DND-41 (cell line): ENCODE measurements at regions not wholly inside any gene's neighbourhood (a gene's known extent, or its start where the extent isn't known, plus 50 kb on each side); places are given as distances from the start of the nearest gene placed in this dataset.

ENCODE experiments used
- ATAC-seq: fragments of 200-7000 bp; cut with Tn5 transposase; 3 replicates; pipeline ENCODE4 v1.9.1; 2021; ENCODE audit warnings: low read depth; ENCODE audit not compliant: insufficient read depth
- DNase-seq: peaks from one replicate; pipeline ENCODE4 v3.0.0-alpha.2; 2020
- H2AFZ ChIP-seq: 2 replicates; pipeline ENCODE4 v1.6.0; 2012; ENCODE audit warnings: low read depth, low read length
- H3K27ac ChIP-seq: 2 replicates; pipeline ENCODE4 v1.5.1; 2012; ENCODE audit warnings: low read length, inconsistent platforms
- H3K27me3 ChIP-seq: fragments of 200-600 bp; sonication (generic); 2 replicates; pipeline ENCODE4 v1.6.0; 2012; ENCODE audit warnings: low read length, mild to moderate bottlenecking, inconsistent platforms; ENCODE audit not compliant: insufficient read depth, poor library complexity
- H3K36me3 ChIP-seq: 2 replicates; pipeline ENCODE4 v1.5.1; 2012; ENCODE audit warnings: low read length, inconsistent platforms; ENCODE audit not compliant: insufficient read depth
- H3K4me1 ChIP-seq: 2 replicates; pipeline ENCODE4 v1.5.1; 2012; ENCODE audit warnings: mild to moderate bottlenecking, low read length; ENCODE audit not compliant: insufficient read depth
- H3K4me2 ChIP-seq: 2 replicates; pipeline ENCODE4 v1.6.0; 2012; ENCODE audit warnings: mild to moderate bottlenecking, moderate library complexity, low read length, inconsistent platforms; ENCODE audit not compliant: insufficient read depth
- H3K4me3 ChIP-seq, 2 experiments: fragments of 200-600 bp in 1 of 2; shearing (Covaris generic) in 1 of 2; 2 replicates each; pipeline ENCODE4 v1.5.1; 2012 to 2016; ENCODE audit warnings: inconsistent platforms in 2 of 2, low read length in 2 of 2, mild to moderate bottlenecking in 2 of 2, low read depth in 1 of 2, moderate library complexity in 1 of 2
- H3K79me2 ChIP-seq: 2 replicates; pipeline ENCODE4 v1.6.0; 2012; ENCODE audit warnings: low read length, inconsistent platforms; ENCODE audit not compliant: insufficient read depth
- H3K9ac ChIP-seq: 2 replicates; pipeline ENCODE4 v1.6.0; 2012; ENCODE audit warnings: low read depth, mild to moderate bottlenecking, inconsistent platforms, low read length, moderate library complexity
- H3K9me3 ChIP-seq: 2 replicates; pipeline ENCODE4 v1.5.1; 2012; ENCODE audit warnings: low read length, moderate library complexity, mild to moderate bottlenecking, inconsistent platforms; ENCODE audit not compliant: insufficient read depth, severe bottlenecking
- H4K20me1 ChIP-seq: 2 replicates; pipeline ENCODE4 v1.6.0; 2012; ENCODE audit warnings: low read length; ENCODE audit not compliant: insufficient read depth
- EZH2 ChIP-seq: IDR thresholded peaks from 3 replicates; pipeline ENCODE4 v1.6.1; 2012; ENCODE audit warnings: borderline replicate concordance, low read depth, mild to moderate bottlenecking, moderate library complexity, low read length, inconsistent platforms; ENCODE audit not compliant: severe bottlenecking
- TF ChIP-seq, protein P1 (sequence below): IDR thresholded peaks from 2 replicates; pipeline ENCODE4 v1.5.1; 2012; ENCODE audit warnings: borderline replicate concordance, low read length, moderate library complexity, mild to moderate bottlenecking; ENCODE audit not compliant: poor library complexity, severe bottlenecking; ENCODE audit errors: extremely low read depth

DNA sequence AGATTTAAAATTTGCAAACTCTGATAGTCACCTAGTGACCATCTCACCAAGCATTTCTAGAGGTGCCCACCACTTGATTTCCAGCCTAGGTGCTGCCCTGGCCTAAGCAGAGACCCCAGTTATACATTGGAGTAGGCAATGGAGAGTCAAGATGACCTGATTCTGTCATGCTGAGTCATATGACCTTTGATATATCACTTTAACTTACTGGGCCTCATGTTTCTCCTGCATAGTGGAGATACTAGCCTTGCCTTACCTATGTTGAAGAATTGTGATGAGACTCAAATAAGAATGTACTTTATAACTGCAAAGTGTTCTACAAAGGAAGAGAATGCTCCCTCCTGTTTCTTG is 75.5 kb upstream of the XCR1 start:
- no peak overlapping the region for H3K9ac ChIP-seq
- H2AFZ ChIP-seq, result no peak overlapping the region
- peaks cover 60% of the 10 kb centered on the region for H3K4me1 ChIP-seq
- H3K4me2 ChIP-seq, result no peak overlapping the region
- H4K20me1 ChIP-seq, result no peaks in the 10 kb centered on the region
- no peaks in the 10 kb centered on the region for H3K9me3 ChIP-seq
- DNase-seq (no peak), ATAC-seq (no peak)
- no peak overlapping the region for H3K27ac ChIP-seq
- H3K27me3 ChIP-seq, result no peaks in the 10 kb centered on the region
- no peak for TF ChIP-seq EZH2
- TF ChIP-seq, protein P1, sequence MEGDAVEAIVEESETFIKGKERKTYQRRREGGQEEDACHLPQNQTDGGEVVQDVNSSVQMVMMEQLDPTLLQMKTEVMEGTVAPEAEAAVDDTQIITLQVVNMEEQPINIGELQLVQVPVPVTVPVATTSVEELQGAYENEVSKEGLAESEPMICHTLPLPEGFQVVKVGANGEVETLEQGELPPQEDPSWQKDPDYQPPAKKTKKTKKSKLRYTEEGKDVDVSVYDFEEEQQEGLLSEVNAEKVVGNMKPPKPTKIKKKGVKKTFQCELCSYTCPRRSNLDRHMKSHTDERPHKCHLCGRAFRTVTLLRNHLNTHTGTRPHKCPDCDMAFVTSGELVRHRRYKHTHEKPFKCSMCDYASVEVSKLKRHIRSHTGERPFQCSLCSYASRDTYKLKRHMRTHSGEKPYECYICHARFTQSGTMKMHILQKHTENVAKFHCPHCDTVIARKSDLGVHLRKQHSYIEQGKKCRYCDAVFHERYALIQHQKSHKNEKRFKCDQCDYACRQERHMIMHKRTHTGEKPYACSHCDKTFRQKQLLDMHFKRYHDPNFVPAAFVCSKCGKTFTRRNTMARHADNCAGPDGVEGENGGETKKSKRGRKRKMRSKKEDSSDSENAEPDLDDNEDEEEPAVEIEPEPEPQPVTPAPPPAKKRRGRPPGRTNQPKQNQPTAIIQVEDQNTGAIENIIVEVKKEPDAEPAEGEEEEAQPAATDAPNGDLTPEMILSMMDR, result no peak
- no peak overlapping the region for H3K4me3 ChIP-seq
- no peaks in the 10 kb centered on the region for H3K36me3 ChIP-seq
- no peaks in the 10 kb centered on the region for H3K79me2 ChIP-seq

DNA sequence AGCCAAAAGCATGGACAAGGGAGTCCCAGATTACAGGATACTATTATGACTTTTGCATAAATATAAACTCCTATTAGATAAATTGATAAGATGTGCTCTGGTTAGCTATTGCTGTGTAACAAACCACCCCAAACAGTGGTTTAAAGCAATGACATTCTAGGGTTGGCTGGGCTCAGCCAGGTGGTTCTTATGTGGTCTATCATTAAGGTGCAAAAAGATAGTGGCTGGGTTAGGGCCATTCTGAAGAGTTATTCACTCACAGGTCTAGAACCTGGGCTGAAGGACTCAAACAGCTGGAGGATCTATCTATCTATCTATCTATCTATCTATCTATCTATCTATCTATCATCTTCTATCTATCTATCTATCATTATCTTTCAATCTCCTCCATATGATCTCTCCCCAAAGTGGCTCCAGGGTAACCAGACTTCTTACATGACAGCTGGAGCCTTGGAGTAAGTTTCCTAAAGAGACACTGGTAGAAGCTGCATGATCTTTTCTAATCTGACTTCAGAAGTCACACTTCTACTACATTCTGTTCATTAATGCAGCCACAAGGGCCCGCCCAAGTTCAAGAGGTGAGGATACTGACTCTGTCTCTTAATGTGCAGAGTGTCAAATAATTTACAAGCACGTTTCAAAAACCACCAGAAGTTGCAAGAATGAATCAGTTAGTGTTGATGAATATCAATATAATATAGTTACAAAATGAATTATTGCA is 74.9 kb upstream of the XCR1 start:
- TF ChIP-seq, protein P1, result peak; percentile 12
- TF ChIP-seq EZH2, result no peak
- DNase-seq, result no peak
- Histone ChIP-seq H3K27me3 (no peaks in the 10 kb centered on the region), H4K20me1 (no peaks in the 10 kb centered on the region), H3K27ac (no peak overlapping the region), H3K79me2 (no peaks in the 10 kb centered on the region), H2AFZ (no peak overlapping the region), H3K4me2 (no peak overlapping the region), H3K9me3 (no peaks in the 10 kb centered on the region), H3K4me1 (peaks cover 60% of the 10 kb centered on the region), H3K4me3 (no peak overlapping the region), H3K36me3 (no peaks in the 10 kb centered on the region), H3K9ac (no peak overlapping the region)
- ATAC-seq, result no peak

DNA sequence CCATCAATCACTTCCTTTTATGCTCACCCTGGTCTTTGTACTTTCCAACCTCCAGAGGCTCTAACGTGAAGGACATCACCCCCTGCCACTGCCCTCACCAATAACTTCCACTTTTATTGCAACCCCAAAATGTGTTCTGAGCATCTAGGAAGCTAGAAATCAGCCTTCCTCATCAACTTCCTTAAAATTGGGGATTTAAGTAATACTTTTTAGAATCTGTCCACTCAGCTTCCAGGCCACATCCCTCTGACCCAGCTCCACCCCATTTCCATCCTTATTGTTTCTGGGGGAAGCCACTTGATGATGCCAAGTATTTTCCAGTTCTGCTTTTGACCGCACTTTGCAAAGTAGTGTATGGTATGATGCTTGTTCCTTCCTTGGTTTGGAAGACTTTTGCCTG is 73.5 kb upstream of the XCR1 start:
- no peak overlapping the region; the same call in 1 of the 2 replicates for H3K27ac ChIP-seq
- no peaks in the 10 kb centered on the region for H3K9me3 ChIP-seq
- H2AFZ ChIP-seq, result no peak overlapping the region
- DNase-seq, result no peak
- no peaks in the 10 kb centered on the region for H3K79me2 ChIP-seq
- H3K27me3 ChIP-seq, result no peaks in the 10 kb centered on the region
- no peaks in the 10 kb centered on the region for H4K20me1 ChIP-seq
- no peaks in the 10 kb centered on the region for H3K36me3 ChIP-seq
- no peak overlapping the region for H3K9ac ChIP-seq
- no peak for ATAC-seq
- H3K4me2 ChIP-seq, result no peak overlapping the region
- peaks cover 60% of the 10 kb centered on the region for H3K4me1 ChIP-seq
- H3K4me3 ChIP-seq, result no peak overlapping the region
- TF ChIP-seq, protein P1, result no peak
- TF ChIP-seq EZH2, result no peak

DNA sequence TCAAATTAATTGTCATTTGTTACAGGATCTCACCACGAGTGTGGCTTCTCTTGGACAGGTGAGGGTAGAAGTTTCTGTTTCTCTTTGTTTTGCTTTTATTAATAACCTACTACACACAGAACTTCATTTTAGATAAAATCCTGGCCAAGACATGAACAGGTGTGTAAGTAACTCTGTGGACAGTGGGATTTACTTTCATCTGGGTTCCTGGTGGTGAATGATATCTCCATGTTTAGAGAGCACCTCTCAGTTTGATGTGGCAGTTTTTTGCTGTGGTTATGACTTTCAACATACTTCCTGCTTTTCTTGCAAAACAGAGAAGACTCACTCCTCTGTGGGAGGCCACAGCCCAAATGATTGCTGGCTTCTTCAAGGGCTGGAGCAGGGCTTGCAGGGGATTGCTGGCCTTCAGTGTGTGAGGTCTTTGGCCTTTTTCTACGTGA is 71.1 kb upstream of the XCR1 start:
- H3K4me2 ChIP-seq, result peak overlapping the region; percentile 43
- peak; percentile 77 for DNase-seq
- peak overlapping the region; percentile 91 for H3K27ac ChIP-seq

More for the DNA sequence above, 71.1 kb upstream of the XCR1 start:
- peak overlapping the region; percentile 47 for H3K9ac ChIP-seq
- TF ChIP-seq, protein P1, result no peak
- TF ChIP-seq EZH2, result no peak
- H3K79me2 ChIP-seq, result no peaks in the 10 kb centered on the region
- H3K36me3 ChIP-seq, result no peaks in the 10 kb centered on the region
- H3K4me3 ChIP-seq, result no peak overlapping the region; a peak in 1 of 4 replicates
- H4K20me1 ChIP-seq, result no peaks in the 10 kb centered on the region
- H3K4me1 ChIP-seq, result peaks cover 54% of the 10 kb centered on the region
- H3K27me3 ChIP-seq, result no peaks in the 10 kb centered on the region
- 0 out of 2 replicates have a peak overlapping the region, but pooled peaks have one; percentile 2 for H2AFZ ChIP-seq
- ATAC-seq, result peak; percentile 91
- no peaks in the 10 kb centered on the region for H3K9me3 ChIP-seq
